Progenitor cell of endocrine pancreas (in vitro differentiated cells): ENCODE measurements at regions not wholly inside any gene's neighbourhood (a gene's known extent, or its start where the extent isn't known, plus 50 kb on each side); places are given as distances from the start of the nearest gene placed in this dataset.
"Not testable (repeated sequence)": the region's sequence is repeated elsewhere in the genome, so short reads cannot be mapped to it uniquely, and the experiment has no call there.

Experiments used
- DNase-seq: peaks from one replicate; pipeline ENCODE4 v3.0.0; 2021; ENCODE audit warnings: low spot score; ENCODE audit not compliant: unreplicated experiment
- H3K27ac Mint-ChIP-seq: 2 replicates; pipeline ENCODE4 v1.8.0; 2021; ENCODE audit warnings: mild to moderate bottlenecking, moderate library complexity, mixed read lengths
- H3K27me3 Mint-ChIP-seq: 2 replicates; pipeline ENCODE4 v1.8.0; 2021; ENCODE audit warnings: mixed read lengths
- H3K36me3 Mint-ChIP-seq: 2 replicates; pipeline ENCODE4 v1.8.0; 2022; ENCODE audit warnings: mixed read lengths; ENCODE audit not compliant: insufficient read depth
- H3K4me1 Mint-ChIP-seq: 2 replicates; pipeline ENCODE4 v1.8.0; 2021; ENCODE audit warnings: low read depth, mixed read lengths
- H3K4me3 Mint-ChIP-seq: 2 replicates; pipeline ENCODE4 v1.8.0; 2021; ENCODE audit warnings: low read depth, mild to moderate bottlenecking, moderate library complexity, mixed read lengths
- H3K9me3 Mint-ChIP-seq: 2 replicates; pipeline ENCODE4 v1.8.0; 2021; ENCODE audit warnings: low read depth, mixed read lengths
- TF ChIP-seq, protein P1 (sequence below): fragments of 200-600 bp; sonication (generic); IDR thresholded peaks from one replicate; pipeline ENCODE4 v1.5.0; 2021; ENCODE audit warnings: antibody characterized with exemption, mild to moderate bottlenecking; ENCODE audit not compliant: unreplicated experiment

DNA sequence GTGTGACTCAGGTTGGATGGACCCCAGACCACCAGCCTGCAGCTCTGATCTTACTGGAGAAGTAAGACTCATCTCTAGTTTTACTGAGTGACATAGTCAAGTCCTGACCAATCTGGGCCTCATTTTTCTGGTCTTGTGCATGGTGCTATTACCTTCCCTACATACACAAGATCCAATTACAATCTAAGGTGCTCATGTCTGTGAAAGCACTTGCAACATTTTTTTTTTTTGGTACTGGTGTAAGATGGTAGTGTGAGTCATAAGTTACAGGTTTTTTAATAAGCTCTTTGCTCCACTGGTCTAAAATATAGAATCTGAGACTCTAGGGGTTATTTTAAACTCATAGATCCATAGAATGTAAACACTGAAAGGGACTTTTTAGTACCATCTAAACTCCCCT, 117.3 kb upstream of the EFEMP1 start:
- Mint-ChIP-seq H3K27me3 (no peaks in the 10 kb centered on the region), H3K9me3 (peaks cover 3% of the 10 kb centered on the region), H3K36me3 (peaks cover 3% of the 10 kb centered on the region), H3K4me1 (peaks cover 10% of the 10 kb centered on the region), H3K4me3 (no peak overlapping the region), H3K27ac (peak overlapping the region; percentile 41)
- DNase-seq, result no peak
- TF ChIP-seq, protein P1, sequence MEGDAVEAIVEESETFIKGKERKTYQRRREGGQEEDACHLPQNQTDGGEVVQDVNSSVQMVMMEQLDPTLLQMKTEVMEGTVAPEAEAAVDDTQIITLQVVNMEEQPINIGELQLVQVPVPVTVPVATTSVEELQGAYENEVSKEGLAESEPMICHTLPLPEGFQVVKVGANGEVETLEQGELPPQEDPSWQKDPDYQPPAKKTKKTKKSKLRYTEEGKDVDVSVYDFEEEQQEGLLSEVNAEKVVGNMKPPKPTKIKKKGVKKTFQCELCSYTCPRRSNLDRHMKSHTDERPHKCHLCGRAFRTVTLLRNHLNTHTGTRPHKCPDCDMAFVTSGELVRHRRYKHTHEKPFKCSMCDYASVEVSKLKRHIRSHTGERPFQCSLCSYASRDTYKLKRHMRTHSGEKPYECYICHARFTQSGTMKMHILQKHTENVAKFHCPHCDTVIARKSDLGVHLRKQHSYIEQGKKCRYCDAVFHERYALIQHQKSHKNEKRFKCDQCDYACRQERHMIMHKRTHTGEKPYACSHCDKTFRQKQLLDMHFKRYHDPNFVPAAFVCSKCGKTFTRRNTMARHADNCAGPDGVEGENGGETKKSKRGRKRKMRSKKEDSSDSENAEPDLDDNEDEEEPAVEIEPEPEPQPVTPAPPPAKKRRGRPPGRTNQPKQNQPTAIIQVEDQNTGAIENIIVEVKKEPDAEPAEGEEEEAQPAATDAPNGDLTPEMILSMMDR, result no peak

DNA sequence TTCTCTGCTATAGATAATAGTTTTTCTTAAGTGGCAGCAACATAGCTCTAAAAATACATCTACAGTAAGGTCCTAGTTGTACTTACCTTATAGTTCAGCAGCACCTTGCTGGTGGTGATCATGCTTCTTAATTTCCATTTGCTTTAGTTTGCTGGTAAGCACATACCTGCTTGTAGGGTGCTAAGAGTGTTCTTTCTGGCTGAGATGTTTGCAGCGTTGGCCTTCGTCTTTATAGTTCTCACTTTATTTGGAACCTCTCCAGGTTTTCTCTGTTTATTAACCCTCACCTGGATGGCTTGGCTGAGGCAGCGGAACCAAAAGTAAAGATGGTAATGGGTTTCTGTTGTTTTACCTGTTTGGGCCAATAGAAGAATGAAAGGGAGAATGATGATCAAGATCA, 123.6 kb upstream of the EFEMP1 start:
- Mint-ChIP-seq H3K4me1 (peaks cover 33% of the 10 kb centered on the region), H3K9me3 (no peaks in the 10 kb centered on the region), H3K27me3 (no peaks in the 10 kb centered on the region), H3K27ac (no peak overlapping the region), H3K4me3 (no peak overlapping the region), H3K36me3 (no peaks in the 10 kb centered on the region)
- DNase-seq, result no peak
- TF ChIP-seq, protein P1, result no peak

DNA sequence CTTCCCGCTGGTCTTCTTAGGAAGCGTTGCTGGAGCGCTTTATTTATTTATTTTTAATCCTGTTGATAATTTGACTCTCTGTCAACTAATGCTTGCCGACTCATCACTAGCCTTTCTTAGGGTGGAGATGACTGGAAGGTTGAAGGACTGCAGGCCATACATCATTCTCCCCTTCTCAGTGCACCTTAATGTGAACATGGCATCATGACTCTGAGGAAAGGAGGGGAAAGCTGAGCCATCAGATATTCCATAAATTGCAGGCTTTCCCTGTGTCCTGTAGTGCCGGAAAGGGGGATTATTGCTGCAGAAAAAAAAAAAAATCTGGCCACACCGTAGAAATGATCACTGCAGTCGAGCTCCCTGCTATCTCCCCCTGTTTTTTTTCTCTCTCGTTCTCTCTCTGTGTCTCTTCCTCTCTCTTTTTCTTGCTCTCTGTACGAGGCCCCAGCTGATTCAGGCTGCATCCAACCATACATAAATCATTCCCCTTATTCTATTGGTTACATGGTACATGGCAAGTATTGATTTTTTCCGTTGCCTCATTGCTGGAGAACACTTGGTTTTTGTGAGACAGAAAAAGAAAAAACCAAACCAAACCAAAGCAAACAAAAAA, 125.8 kb upstream of the EFEMP1 start:
- Mint-ChIP-seq H3K9me3 (no peaks in the 10 kb centered on the region), H3K27ac (peak overlapping the region; percentile 63), H3K4me3 (peak overlapping the region; percentile 16), H3K4me1 (peaks cover 36% of the 10 kb centered on the region), H3K36me3 (no peaks in the 10 kb centered on the region), H3K27me3 (no peaks in the 10 kb centered on the region)
- TF ChIP-seq, protein P1, result no peak
- no peak for DNase-seq

DNA sequence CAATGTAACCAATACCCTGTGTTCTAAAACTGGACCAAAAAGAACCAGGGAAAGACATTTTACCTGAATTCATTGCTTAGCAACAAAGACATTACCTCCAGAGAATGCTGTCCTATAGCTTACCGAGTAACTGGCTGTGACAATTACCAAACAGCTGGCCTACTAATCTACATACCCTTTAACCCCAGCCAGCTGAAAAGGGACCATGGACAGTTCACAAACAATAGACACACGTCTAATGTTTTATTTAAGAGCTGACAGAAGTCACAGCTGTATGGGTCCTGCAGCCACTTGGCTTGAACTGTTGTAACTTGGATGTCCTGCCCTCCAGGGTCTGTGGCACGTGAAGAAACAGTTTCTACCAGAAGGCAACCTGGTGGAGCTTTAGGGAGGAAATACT, 130.1 kb upstream of the EFEMP1 start:
- TF ChIP-seq, protein P1, result no peak
- peaks cover 23% of the 10 kb centered on the region for H3K4me1 Mint-ChIP-seq
- H3K27ac Mint-ChIP-seq, result no peak overlapping the region
- DNase-seq, result no peak
- no peaks in the 10 kb centered on the region for H3K36me3 Mint-ChIP-seq
- H3K4me3 Mint-ChIP-seq, result no peak overlapping the region
- no peaks in the 10 kb centered on the region for H3K27me3 Mint-ChIP-seq
- peaks cover 3% of the 10 kb centered on the region for H3K9me3 Mint-ChIP-seq

DNA sequence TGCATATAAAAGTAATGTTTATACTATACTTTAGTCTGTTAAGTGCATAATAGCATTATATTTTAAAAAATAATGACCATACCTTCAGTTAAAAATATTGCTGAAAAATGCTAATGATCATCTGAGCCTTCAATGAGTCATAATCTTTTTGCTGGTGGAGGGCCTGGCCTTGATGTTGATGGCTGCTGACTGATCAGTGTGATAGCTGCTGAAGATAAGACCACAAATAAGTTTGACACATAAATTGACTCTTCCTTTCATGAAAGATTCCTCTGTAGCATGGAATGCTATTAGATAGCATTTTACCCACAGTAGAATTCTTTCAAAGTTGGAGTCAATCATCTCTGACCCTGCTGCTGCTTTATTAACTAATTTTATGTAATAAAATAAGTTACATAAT, 128.4 kb upstream of the CCDC85A start:
- Mint-ChIP-seq H3K4me1 (peaks cover 7% of the 10 kb centered on the region), H3K27ac (no peak overlapping the region), H3K27me3 (no peaks in the 10 kb centered on the region), H3K4me3 (no peak overlapping the region), H3K36me3 (no peaks in the 10 kb centered on the region), H3K9me3 (peaks cover 9% of the 10 kb centered on the region)
- TF ChIP-seq, protein P1, result no peak
- DNase-seq, result no peak

DNA sequence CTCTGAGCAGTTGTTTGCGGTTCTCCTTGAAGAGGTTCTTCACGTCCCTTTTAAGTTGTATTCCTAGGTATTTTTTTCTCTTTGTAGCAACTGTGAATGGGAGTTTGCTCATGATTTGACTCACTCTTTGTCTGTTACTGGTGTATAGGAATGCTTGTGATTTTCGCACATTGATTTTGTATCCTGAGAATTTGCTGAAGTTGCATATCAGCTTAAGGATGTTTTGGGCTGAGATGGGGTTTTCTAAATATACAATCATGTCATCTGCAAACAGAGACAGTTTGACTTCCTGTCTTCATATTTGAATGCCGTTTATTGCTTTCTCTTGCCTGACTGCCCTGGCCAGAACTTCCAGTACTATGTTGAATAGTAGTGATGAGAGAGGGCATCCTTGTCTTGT, 122.5 kb upstream of the CCDC85A start:
- peaks cover 31% of the 10 kb centered on the region for H3K9me3 Mint-ChIP-seq
- not testable (repeated sequence) for H3K4me1 Mint-ChIP-seq, H3K36me3 Mint-ChIP-seq, H3K27ac Mint-ChIP-seq, H3K4me3 Mint-ChIP-seq, DNase-seq, H3K27me3 Mint-ChIP-seq
